Left forelimb (tissue), 1 donor: ENCODE measurements at regions not wholly inside any gene's neighbourhood (a gene's known extent, or its start where the extent isn't known, plus 50 kb on each side); places are given as distances from the start of the nearest gene placed in this dataset.

Experiments used
- DNase-seq: peaks from one replicate; pipeline ENCODE4 v3.0.0-alpha.2; 2018; ENCODE audit warnings: low spot score

GRCh38 chr1:104830534-104830933 lies 1080.8 kb downstream of the AMY1C start:
- DNase-seq = no peak

GRCh38 chr1:104852151-104852550 lies 1102.5 kb downstream of the AMY1C start:
- DNase-seq = no peak

GRCh38 chr1:104853276-104853675 lies 1103.6 kb downstream of the AMY1C start:
- DNase-seq = no peak

- DNase-seq = no peak
Observed at GRCh38 chr1:104854529-104854928, 1104.8 kb downstream of the AMY1C start.

GRCh38 chr1:104855550-104855949 lies 1105.9 kb downstream of the AMY1C start:
- DNase-seq = no peak

- no peak for DNase-seq
Observed at GRCh38 chr1:104856091-104856490, 1106.4 kb downstream of the AMY1C start.

- no peak for DNase-seq
Observed at GRCh38 chr1:104856518-104856917, 1106.8 kb downstream of the AMY1C start.

- no peak for DNase-seq
Observed at GRCh38 chr1:104868794-104869193, 1119.1 kb downstream of the AMY1C start.

GRCh38 chr1:104874044-104874443 lies 1124.3 kb downstream of the AMY1C start:
- no peak for DNase-seq

GRCh38 chr1:104878203-104878909 lies 1128.7 kb downstream of the AMY1C start:
- no peak for DNase-seq

GRCh38 chr1:104884939-104885338 lies 1135.2 kb downstream of the AMY1C start:
- DNase-seq = no peak

- no peak for DNase-seq
Observed at GRCh38 chr1:104905322-104905721, 1155.6 kb downstream of the AMY1C start.

- no peak for DNase-seq
Observed at GRCh38 chr1:104906141-104906540, 1156.4 kb downstream of the AMY1C start.

GRCh38 chr1:104919188-104919587 lies 1169.5 kb downstream of the AMY1C start:
- DNase-seq = no peak

- DNase-seq = no peak
Observed at GRCh38 chr1:104921525-104921924, 1171.8 kb downstream of the AMY1C start.

GRCh38 chr1:104923075-104923474 lies 1173.4 kb downstream of the AMY1C start:
- no peak for DNase-seq

GRCh38 chr1:104929280-104929679 lies 1179.6 kb downstream of the AMY1C start:
- DNase-seq = no peak

- DNase-seq = no peak
Observed at GRCh38 chr1:104932030-104932915, 1182.6 kb downstream of the AMY1C start.

- DNase-seq = no peak
Observed at GRCh38 chr1:104932949-104933679, 1183.4 kb downstream of the AMY1C start.

- DNase-seq = no peak
Observed at GRCh38 chr1:104933846-104934245, 1184.1 kb downstream of the AMY1C start.

GRCh38 chr1:104945406-104945805 lies 1195.7 kb downstream of the AMY1C start:
- DNase-seq = no peak

- DNase-seq = no peak
Observed at GRCh38 chr1:104946558-104947210, 1197.0 kb downstream of the AMY1C start.
